GM23338 (cell line): ENCODE measurements at regions not wholly inside any gene's neighbourhood (a gene's known extent, or its start where the extent isn't known, plus 50 kb on each side); places are given as distances from the start of the nearest gene placed in this dataset.

Source experiments
- ATAC-seq: fragments of 200-7000 bp; cut with Tn5 transposase; 3 replicates; pipeline ENCODE4 v1.9.1; 2020
- DNase-seq: peaks from one replicate; pipeline ENCODE4 v3.0.0-alpha.2; 2015; ENCODE audit warnings: low spot score
- H2AFZ ChIP-seq: fragments of 200-600 bp; sonication (generic); 2 replicates; pipeline ENCODE4 v1.8.0; 2016; ENCODE audit warnings: antibody characterized with exemption, mild to moderate bottlenecking, moderate library complexity
- H3F3A ChIP-seq: fragments of 200-600 bp; sonication (generic); replicated peaks from 2 replicates; pipeline ENCODE4 v1.8.0; 2017; ENCODE audit warnings: antibody characterized with exemption, mixed run types, low read depth
- H3K27ac ChIP-seq: fragments of 200-600 bp; sonication (generic); 2 replicates; pipeline ENCODE4 v1.6.1; 2016; ENCODE audit warnings: low read depth
- H3K27me3 ChIP-seq: fragments of 200-600 bp; sonication (generic); 2 replicates; pipeline ENCODE4 v1.8.0; 2016; ENCODE audit warnings: mild to moderate bottlenecking, mixed run types, moderate library complexity; ENCODE audit not compliant: insufficient read depth
- H3K36me3 ChIP-seq: fragments of 200-600 bp; sonication (generic); 2 replicates; pipeline ENCODE4 v1.8.0; 2016; ENCODE audit warnings: mild to moderate bottlenecking; ENCODE audit not compliant: insufficient read depth
- H3K4me1 ChIP-seq: fragments of 200-600 bp; sonication (generic); 2 replicates; pipeline ENCODE4 v1.8.0; 2016; ENCODE audit warnings: mild to moderate bottlenecking, moderate library complexity; ENCODE audit not compliant: insufficient read depth
- H3K4me2 ChIP-seq: fragments of 200-600 bp; sonication (generic); 2 replicates; pipeline ENCODE4 v1.7.1; 2017; ENCODE audit warnings: mixed run types
- H3K4me3 ChIP-seq: fragments of 200-600 bp; sonication (generic); 2 replicates; pipeline ENCODE4 v1.6.1; 2016; ENCODE audit warnings: mixed run types
- H3K79me2 ChIP-seq: fragments of 200-600 bp; sonication (generic); replicated peaks from 2 replicates; pipeline ENCODE4 v1.8.0; 2017; ENCODE audit warnings: mild to moderate bottlenecking; ENCODE audit not compliant: insufficient read depth
- H3K9me2 ChIP-seq: fragments of 200-600 bp; sonication (generic); 2 replicates; pipeline ENCODE4 v1.8.0; 2017; ENCODE audit not compliant: insufficient read depth
- H4K20me1 ChIP-seq: fragments of 200-600 bp; sonication (generic); replicated peaks from 2 replicates; pipeline ENCODE4 v1.8.0; 2017; ENCODE audit warnings: mild to moderate bottlenecking; ENCODE audit not compliant: insufficient read depth
- H3K27ac Mint-ChIP-seq: 2 replicates; pipeline ENCODE4 v1.8.0; 2020; ENCODE audit warnings: inconsistent platforms, mild to moderate bottlenecking, moderate library complexity, mixed read lengths
- H3K27me3 Mint-ChIP-seq: 3 replicates; pipeline ENCODE4 v1.8.0; 2022; ENCODE audit warnings: low read depth, mild to moderate bottlenecking, moderate library complexity, mixed read lengths, inconsistent platforms; ENCODE audit not compliant: insufficient read depth, poor library complexity
- H3K36me3 Mint-ChIP-seq: 3 replicates; pipeline ENCODE4 v1.8.0; 2021; ENCODE audit warnings: low read depth, mild to moderate bottlenecking, inconsistent platforms, moderate library complexity, mixed read lengths
- H3K4me1 Mint-ChIP-seq: 3 replicates; pipeline ENCODE4 v1.8.0; 2020; ENCODE audit warnings: mild to moderate bottlenecking, inconsistent platforms, mixed read lengths
- H3K4me3 Mint-ChIP-seq: 3 replicates; pipeline ENCODE4 v1.8.0; 2021; ENCODE audit warnings: moderate library complexity, mild to moderate bottlenecking, inconsistent platforms, mixed read lengths
- H3K9me3 Mint-ChIP-seq: 3 replicates; pipeline ENCODE4 v1.8.0; 2020; ENCODE audit warnings: moderate library complexity, mild to moderate bottlenecking, inconsistent platforms, mixed read lengths
- CREB1 ChIP-seq: fragments of 250-450 bp; sonication (Bioruptor Pico); IDR thresholded peaks from 2 replicates; pipeline ENCODE4 v1.5.0; 2020; ENCODE audit warnings: low read depth, mild to moderate bottlenecking, moderate library complexity
- EZH2 ChIP-seq: fragments of 200-600 bp; sonication (generic); IDR thresholded peaks from one replicate; pipeline ENCODE4 v1.8.0; 2017; ENCODE audit warnings: antibody characterized with exemption, mild to moderate bottlenecking, low read depth; ENCODE audit not compliant: unreplicated experiment
- POLR2AphosphoS5 ChIP-seq: IDR thresholded peaks from 2 replicates; pipeline ENCODE4 v1.6.1; 2016; ENCODE audit warnings: antibody characterized with exemption, low read depth
- ZNF331 ChIP-seq: fragments of 250-450 bp; sonication (Bioruptor Pico); IDR thresholded peaks from 2 replicates; pipeline ENCODE4 v1.5.0; 2020; ENCODE audit warnings: low read depth, mild to moderate bottlenecking, moderate library complexity
- TF ChIP-seq, protein P1 (sequence below): IDR thresholded peaks from 2 replicates; pipeline ENCODE4 v1.6.1; 2016; ENCODE audit warnings: antibody characterized with exemption
- TF ChIP-seq, protein P2 (sequence below): fragments of 250-450 bp; sonication (Bioruptor Pico); IDR thresholded peaks from 2 replicates; pipeline ENCODE4 v1.5.0; 2020; ENCODE audit warnings: mild to moderate bottlenecking, moderate library complexity
- TF ChIP-seq, protein P3 (sequence below): IDR thresholded peaks from one replicate; pipeline ENCODE4 v1.6.1; 2018; ENCODE audit warnings: antibody characterized with exemption; ENCODE audit not compliant: unreplicated experiment

DNA sequence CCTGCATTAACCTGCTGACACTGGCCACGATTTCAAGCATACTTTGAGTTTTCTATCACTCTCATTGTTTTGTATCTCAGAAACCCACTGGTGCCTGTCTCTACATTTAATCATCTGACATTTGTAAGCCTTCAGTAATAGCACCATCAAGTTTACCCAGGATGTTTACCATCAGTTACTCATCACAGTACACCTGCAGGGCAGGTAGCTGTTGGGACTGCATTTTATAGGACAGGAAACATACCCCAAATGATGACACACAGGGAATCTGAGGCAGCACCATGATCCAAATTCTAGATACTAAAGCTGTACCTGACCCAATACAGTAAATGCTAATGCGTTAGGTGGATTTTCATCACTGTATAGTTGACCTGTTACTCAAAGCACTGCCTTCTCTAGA is 114.2 kb downstream of the FEM1C start:
- Mint-ChIP-seq H3K4me1 (peaks cover 20% of the 10 kb centered on the region), H3K4me3 (no peak overlapping the region), H3K27ac (no peak overlapping the region), H3K27me3 (peaks cover 2% of the 10 kb centered on the region), H3K36me3 (no peaks in the 10 kb centered on the region), H3K9me3 (no peaks in the 10 kb centered on the region)
- Histone ChIP-seq H3K4me3 (no peak overlapping the region), H4K20me1 (no peaks in the 10 kb centered on the region), H3K27ac (no peak overlapping the region), H3F3A (no peaks in the 10 kb centered on the region), H3K4me1 (peaks cover 19% of the 10 kb centered on the region; the same call in 1 of the 2 replicates), H3K9me2 (0 out of 2 replicates have a peak, but pooled peaks cover 5% of the 10 kb centered on the region), H2AFZ (no peak overlapping the region), H3K79me2 (no peaks in the 10 kb centered on the region), H3K4me2 (no peak overlapping the region), H3K36me3 (no peaks in the 10 kb centered on the region), H3K27me3 (no peaks in the 10 kb centered on the region)
- ATAC-seq = no peak
- DNase-seq = no peak
- TF ChIP-seq, protein P1, sequence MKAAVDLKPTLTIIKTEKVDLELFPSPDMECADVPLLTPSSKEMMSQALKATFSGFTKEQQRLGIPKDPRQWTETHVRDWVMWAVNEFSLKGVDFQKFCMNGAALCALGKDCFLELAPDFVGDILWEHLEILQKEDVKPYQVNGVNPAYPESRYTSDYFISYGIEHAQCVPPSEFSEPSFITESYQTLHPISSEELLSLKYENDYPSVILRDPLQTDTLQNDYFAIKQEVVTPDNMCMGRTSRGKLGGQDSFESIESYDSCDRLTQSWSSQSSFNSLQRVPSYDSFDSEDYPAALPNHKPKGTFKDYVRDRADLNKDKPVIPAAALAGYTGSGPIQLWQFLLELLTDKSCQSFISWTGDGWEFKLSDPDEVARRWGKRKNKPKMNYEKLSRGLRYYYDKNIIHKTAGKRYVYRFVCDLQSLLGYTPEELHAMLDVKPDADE = no peak
- no peak for TF ChIP-seq POLR2AphosphoS5
- no peak for TF ChIP-seq EZH2
- TF ChIP-seq CREB1 (CRISPR knock-in tag) = no peak
- TF ChIP-seq, protein P2, sequence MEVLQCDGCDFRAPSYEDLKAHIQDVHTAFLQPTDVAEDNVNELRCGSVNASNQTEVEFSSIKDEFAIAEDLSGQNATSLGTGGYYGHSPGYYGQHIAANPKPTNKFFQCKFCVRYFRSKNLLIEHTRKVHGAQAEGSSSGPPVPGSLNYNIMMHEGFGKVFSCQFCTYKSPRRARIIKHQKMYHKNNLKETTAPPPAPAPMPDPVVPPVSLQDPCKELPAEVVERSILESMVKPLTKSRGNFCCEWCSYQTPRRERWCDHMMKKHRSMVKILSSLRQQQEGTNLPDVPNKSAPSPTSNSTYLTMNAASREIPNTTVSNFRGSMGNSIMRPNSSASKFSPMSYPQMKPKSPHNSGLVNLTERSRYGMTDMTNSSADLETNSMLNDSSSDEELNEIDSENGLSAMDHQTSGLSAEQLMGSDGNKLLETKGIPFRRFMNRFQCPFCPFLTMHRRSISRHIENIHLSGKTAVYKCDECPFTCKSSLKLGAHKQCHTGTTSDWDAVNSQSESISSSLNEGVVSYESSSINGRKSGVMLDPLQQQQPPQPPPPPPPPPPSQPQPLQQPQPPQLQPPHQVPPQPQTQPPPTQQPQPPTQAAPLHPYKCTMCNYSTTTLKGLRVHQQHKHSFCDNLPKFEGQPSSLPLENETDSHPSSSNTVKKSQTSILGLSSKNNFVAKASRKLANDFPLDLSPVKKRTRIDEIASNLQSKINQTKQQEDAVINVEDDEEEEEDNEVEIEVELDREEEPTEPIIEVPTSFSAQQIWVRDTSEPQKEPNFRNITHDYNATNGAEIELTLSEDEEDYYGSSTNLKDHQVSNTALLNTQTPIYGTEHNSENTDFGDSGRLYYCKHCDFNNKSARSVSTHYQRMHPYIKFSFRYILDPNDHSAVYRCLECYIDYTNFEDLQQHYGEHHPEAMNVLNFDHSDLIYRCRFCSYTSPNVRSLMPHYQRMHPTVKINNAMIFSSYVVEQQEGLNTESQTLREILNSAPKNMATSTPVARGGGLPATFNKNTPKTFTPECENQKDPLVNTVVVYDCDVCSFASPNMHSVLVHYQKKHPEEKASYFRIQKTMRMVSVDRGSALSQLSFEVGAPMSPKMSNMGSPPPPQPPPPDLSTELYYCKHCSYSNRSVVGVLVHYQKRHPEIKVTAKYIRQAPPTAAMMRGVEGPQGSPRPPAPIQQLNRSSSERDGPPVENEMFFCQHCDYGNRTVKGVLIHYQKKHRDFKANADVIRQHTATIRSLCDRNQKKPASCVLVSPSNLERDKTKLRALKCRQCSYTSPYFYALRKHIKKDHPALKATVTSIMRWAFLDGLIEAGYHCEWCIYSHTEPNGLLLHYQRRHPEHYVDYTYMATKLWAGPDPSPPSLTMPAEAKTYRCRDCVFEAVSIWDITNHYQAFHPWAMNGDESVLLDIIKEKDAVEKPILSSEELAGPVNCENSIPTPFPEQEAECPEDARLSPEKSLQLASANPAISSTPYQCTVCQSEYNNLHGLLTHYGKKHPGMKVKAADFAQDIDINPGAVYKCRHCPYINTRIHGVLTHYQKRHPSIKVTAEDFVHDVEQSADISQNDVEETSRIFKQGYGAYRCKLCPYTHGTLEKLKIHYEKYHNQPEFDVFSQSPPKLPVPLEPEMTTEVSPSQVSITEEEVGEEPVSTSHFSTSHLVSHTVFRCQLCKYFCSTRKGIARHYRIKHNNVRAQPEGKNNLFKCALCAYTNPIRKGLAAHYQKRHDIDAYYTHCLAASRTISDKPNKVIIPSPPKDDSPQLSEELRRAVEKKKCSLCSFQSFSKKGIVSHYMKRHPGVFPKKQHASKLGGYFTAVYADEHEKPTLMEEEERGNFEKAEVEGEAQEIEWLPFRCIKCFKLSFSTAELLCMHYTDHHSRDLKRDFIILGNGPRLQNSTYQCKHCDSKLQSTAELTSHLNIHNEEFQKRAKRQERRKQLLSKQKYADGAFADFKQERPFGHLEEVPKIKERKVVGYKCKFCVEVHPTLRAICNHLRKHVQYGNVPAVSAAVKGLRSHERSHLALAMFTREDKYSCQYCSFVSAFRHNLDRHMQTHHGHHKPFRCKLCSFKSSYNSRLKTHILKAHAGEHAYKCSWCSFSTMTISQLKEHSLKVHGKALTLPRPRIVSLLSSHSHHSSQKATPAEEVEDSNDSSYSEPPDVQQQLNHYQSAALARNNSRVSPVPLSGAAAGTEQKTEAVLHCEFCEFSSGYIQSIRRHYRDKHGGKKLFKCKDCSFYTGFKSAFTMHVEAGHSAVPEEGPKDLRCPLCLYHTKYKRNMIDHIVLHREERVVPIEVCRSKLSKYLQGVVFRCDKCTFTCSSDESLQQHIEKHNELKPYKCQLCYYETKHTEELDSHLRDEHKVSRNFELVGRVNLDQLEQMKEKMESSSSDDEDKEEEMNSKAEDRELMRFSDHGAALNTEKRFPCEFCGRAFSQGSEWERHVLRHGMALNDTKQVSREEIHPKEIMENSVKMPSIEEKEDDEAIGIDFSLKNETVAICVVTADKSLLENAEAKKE (CRISPR knock-in tag) = no peak
- no peak for TF ChIP-seq ZNF331 (CRISPR knock-in tag)
- TF ChIP-seq, protein P3, sequence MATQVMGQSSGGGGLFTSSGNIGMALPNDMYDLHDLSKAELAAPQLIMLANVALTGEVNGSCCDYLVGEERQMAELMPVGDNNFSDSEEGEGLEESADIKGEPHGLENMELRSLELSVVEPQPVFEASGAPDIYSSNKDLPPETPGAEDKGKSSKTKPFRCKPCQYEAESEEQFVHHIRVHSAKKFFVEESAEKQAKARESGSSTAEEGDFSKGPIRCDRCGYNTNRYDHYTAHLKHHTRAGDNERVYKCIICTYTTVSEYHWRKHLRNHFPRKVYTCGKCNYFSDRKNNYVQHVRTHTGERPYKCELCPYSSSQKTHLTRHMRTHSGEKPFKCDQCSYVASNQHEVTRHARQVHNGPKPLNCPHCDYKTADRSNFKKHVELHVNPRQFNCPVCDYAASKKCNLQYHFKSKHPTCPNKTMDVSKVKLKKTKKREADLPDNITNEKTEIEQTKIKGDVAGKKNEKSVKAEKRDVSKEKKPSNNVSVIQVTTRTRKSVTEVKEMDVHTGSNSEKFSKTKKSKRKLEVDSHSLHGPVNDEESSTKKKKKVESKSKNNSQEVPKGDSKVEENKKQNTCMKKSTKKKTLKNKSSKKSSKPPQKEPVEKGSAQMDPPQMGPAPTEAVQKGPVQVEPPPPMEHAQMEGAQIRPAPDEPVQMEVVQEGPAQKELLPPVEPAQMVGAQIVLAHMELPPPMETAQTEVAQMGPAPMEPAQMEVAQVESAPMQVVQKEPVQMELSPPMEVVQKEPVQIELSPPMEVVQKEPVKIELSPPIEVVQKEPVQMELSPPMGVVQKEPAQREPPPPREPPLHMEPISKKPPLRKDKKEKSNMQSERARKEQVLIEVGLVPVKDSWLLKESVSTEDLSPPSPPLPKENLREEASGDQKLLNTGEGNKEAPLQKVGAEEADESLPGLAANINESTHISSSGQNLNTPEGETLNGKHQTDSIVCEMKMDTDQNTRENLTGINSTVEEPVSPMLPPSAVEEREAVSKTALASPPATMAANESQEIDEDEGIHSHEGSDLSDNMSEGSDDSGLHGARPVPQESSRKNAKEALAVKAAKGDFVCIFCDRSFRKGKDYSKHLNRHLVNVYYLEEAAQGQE = no peak
